DOHH2 (cell line): ENCODE measurements at regions not wholly inside any gene's neighbourhood (a gene's known extent, or its start where the extent isn't known, plus 50 kb on each side); places are given as distances from the start of the nearest gene placed in this dataset.

ENCODE experiments used
- H3F3A ChIP-seq: fragments of 200-600 bp; sonication (generic), shearing (Covaris generic); 2 replicates; pipeline ENCODE4 v1.6.0; 2016; ENCODE audit warnings: antibody characterized with exemption, mild to moderate bottlenecking; ENCODE audit not compliant: control insufficient read depth, insufficient read depth
- H3K27ac ChIP-seq: fragments of 200-600 bp; sonication (generic); 2 replicates; pipeline ENCODE4 v1.5.1; 2014; ENCODE audit warnings: low read depth, mild to moderate bottlenecking, low read length, moderate library complexity
- H3K27me3 ChIP-seq: fragments of 200-600 bp; sonication (generic); 2 replicates; pipeline ENCODE4 v1.6.1; 2014; ENCODE audit warnings: mild to moderate bottlenecking, low read length, mixed read lengths; ENCODE audit not compliant: control insufficient read depth
- H3K36me3 ChIP-seq: fragments of 200-600 bp; sonication (generic); 2 replicates; pipeline ENCODE4 v1.6.1; 2014; ENCODE audit warnings: mild to moderate bottlenecking, low read length, moderate library complexity, mixed read lengths; ENCODE audit not compliant: control insufficient read depth
- H3K4me1 ChIP-seq: fragments of 200-600 bp; sonication (generic); 2 replicates; pipeline ENCODE4 v1.6.1; 2014; ENCODE audit warnings: mild to moderate bottlenecking, low read length, mixed read lengths; ENCODE audit not compliant: control insufficient read depth
- H3K4me2 ChIP-seq: fragments of 200-600 bp; sonication (generic); 2 replicates; pipeline ENCODE4 v1.6.0; 2014; ENCODE audit warnings: mild to moderate bottlenecking, low read length, moderate library complexity
- H3K4me3 ChIP-seq: fragments of 200-600 bp; sonication (generic); 2 replicates; pipeline ENCODE4 v1.5.1; 2014; ENCODE audit warnings: mild to moderate bottlenecking, low read length, mixed read lengths
- H3K79me2 ChIP-seq: fragments of 200-600 bp; sonication (generic); 2 replicates; pipeline ENCODE4 v1.6.1; 2014; ENCODE audit warnings: mild to moderate bottlenecking, low read length, mixed read lengths; ENCODE audit not compliant: control insufficient read depth
- H3K9me2 ChIP-seq: fragments of 200-600 bp; sonication (generic); replicated peaks from 2 replicates; pipeline ENCODE4 v1.6.1; 2014; ENCODE audit warnings: mild to moderate bottlenecking, low read length, mixed read lengths; ENCODE audit not compliant: control insufficient read depth
- H3K9me3 ChIP-seq: fragments of 200-600 bp; sonication (generic); 2 replicates; pipeline ENCODE4 v1.6.1; 2014; ENCODE audit warnings: antibody characterized with exemption, low read length, mixed read lengths; ENCODE audit not compliant: control insufficient read depth, insufficient read depth
- H4K20me1 ChIP-seq: fragments of 200-600 bp; sonication (generic); 2 replicates; pipeline ENCODE4 v1.6.0; 2014; ENCODE audit warnings: low read depth, mild to moderate bottlenecking, antibody characterized with exemption, low read length, moderate library complexity; ENCODE audit not compliant: control insufficient read depth, insufficient read depth
- EZH2phosphoT487 ChIP-seq: fragments of 200-600 bp; sonication (generic); IDR thresholded peaks from 2 replicates; pipeline ENCODE4 v1.6.1; 2017; ENCODE audit warnings: borderline replicate concordance, mild to moderate bottlenecking, antibody characterized with exemption, low read length, moderate library complexity, mixed read lengths
- TF ChIP-seq, protein P1 (sequence below): fragments of 200-600 bp; sonication (generic); IDR thresholded peaks from one replicate; pipeline ENCODE4 v1.5.1; 2014; ENCODE audit warnings: antibody characterized with exemption, mild to moderate bottlenecking, low read depth, low read length; ENCODE audit not compliant: poor library complexity, severe bottlenecking

DNA sequence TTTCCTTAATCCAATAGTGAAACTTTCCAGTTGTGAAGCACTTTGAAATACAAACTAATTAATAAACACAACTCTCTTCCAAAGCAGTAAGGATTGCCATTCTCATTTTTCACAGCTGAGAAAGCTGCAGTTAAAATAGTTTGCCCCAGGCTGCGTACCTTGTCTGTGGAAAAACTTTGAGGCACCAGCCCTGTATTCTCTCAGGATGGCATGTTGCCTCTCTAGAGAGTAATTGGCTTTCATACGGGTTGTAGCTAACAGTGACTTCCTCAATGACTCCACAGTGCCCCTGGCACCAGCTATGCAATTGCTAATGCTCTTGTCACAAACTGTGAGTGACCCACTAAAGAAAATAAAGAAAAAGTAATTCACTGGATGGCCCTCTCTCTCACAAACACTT, 345.7 kb downstream of the MTX2 start:
- H3K36me3 ChIP-seq = no peaks in the 10 kb centered on the region
- no peak overlapping the region for H3K27ac ChIP-seq

DNA sequence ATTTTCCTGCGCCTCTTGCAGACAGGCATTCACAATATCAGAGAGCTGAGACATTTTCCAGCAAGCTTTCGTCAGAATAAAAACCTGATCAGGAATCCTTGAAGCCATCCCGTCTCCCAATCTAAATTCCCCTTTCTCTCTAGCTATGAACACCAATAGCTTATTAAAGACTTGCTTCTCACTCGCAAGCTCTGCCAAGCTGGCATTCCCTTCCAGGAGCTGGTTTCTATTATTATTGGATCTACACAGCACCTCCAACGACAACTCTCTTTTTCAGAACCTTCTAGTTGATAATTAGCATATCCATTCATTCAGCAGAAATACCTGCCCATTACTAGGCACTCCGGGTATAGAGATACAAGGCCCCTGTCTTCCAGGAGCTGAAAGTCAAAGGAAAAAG, 350.3 kb downstream of the MTX2 start:
- Histone ChIP-seq H3K9me3 (no peaks in the 10 kb centered on the region), H3K79me2 (no peaks in the 10 kb centered on the region), H3K9me2 (no peaks in the 10 kb centered on the region), H3K27me3 (no peaks in the 10 kb centered on the region), H3K4me2 (no peak overlapping the region), H3K4me1 (no peaks in the 10 kb centered on the region), H3K4me3 (no peak overlapping the region), H4K20me1 (no peaks in the 10 kb centered on the region), H3K36me3 (no peaks in the 10 kb centered on the region), H3F3A (no peaks in the 10 kb centered on the region), H3K27ac (no peak overlapping the region)
- TF ChIP-seq, protein P1, sequence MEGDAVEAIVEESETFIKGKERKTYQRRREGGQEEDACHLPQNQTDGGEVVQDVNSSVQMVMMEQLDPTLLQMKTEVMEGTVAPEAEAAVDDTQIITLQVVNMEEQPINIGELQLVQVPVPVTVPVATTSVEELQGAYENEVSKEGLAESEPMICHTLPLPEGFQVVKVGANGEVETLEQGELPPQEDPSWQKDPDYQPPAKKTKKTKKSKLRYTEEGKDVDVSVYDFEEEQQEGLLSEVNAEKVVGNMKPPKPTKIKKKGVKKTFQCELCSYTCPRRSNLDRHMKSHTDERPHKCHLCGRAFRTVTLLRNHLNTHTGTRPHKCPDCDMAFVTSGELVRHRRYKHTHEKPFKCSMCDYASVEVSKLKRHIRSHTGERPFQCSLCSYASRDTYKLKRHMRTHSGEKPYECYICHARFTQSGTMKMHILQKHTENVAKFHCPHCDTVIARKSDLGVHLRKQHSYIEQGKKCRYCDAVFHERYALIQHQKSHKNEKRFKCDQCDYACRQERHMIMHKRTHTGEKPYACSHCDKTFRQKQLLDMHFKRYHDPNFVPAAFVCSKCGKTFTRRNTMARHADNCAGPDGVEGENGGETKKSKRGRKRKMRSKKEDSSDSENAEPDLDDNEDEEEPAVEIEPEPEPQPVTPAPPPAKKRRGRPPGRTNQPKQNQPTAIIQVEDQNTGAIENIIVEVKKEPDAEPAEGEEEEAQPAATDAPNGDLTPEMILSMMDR = no peak
- no peak for TF ChIP-seq EZH2phosphoT487

More for the DNA sequence above, 345.7 kb downstream of the MTX2 start:
- Histone ChIP-seq H3K9me3 (no peaks in the 10 kb centered on the region), H3K4me1 (no peaks in the 10 kb centered on the region), H3K79me2 (no peaks in the 10 kb centered on the region), H3K27me3 (no peaks in the 10 kb centered on the region), H3K4me3 (no peak overlapping the region), H4K20me1 (no peaks in the 10 kb centered on the region), H3K4me2 (no peak overlapping the region), H3K9me2 (no peaks in the 10 kb centered on the region), H3F3A (no peaks in the 10 kb centered on the region)
- no peak for TF ChIP-seq EZH2phosphoT487
- TF ChIP-seq, protein P1 = no peak

- TF ChIP-seq, protein P1 = no peak
- no peak for TF ChIP-seq EZH2phosphoT487
- no peaks in the 10 kb centered on the region for H3K9me3 ChIP-seq
- H3K36me3 ChIP-seq = no peaks in the 10 kb centered on the region
- no peak overlapping the region for H3K4me3 ChIP-seq
- H3K9me2 ChIP-seq = no peaks in the 10 kb centered on the region
- H3K4me2 ChIP-seq = no peak overlapping the region
- no peaks in the 10 kb centered on the region for H3K27me3 ChIP-seq
- H3K27ac ChIP-seq = no peak overlapping the region
- H3K79me2 ChIP-seq = no peaks in the 10 kb centered on the region
- H3K4me1 ChIP-seq = no peaks in the 10 kb centered on the region
- no peaks in the 10 kb centered on the region for H4K20me1 ChIP-seq
- no peaks in the 10 kb centered on the region for H3F3A ChIP-seq
Measured at GRCh38 chr2:176621350-176621749, 352.1 kb downstream of the MTX2 start.

GRCh38 chr2:176622792-176623191, 353.6 kb downstream of the MTX2 start:
- no peaks in the 10 kb centered on the region for H3K9me3 ChIP-seq
- no peaks in the 10 kb centered on the region for H3K4me1 ChIP-seq
- no peak overlapping the region for H3K4me3 ChIP-seq
- H3K36me3 ChIP-seq = no peaks in the 10 kb centered on the region
- no peaks in the 10 kb centered on the region for H3K27me3 ChIP-seq
- no peaks in the 10 kb centered on the region for H3K9me2 ChIP-seq
- H3F3A ChIP-seq = no peaks in the 10 kb centered on the region
- H4K20me1 ChIP-seq = no peaks in the 10 kb centered on the region
- H3K79me2 ChIP-seq = no peaks in the 10 kb centered on the region
- TF ChIP-seq, protein P1 = no peak
- TF ChIP-seq EZH2phosphoT487 = no peak
- no peak overlapping the region for H3K4me2 ChIP-seq
- H3K27ac ChIP-seq = no peak overlapping the region
